RWPE1 (cell line): ENCODE measurements at regions not wholly inside any gene's neighbourhood (a gene's known extent, or its start where the extent isn't known, plus 50 kb on each side); places are given as distances from the start of the nearest gene placed in this dataset.
A peak's percentile ranks its signal among the peaks of the same experiment; 100 is the strongest.

Experiments used
- CTCF ChIA-PET: fragments of 350-600 bp; sonication (Branson Sonifier 250); formaldehyde crosslinking; extraction: SDS; loops from one replicate; lab custom pipeline; 2021; lab: Yijun Ruan, JAX
- POLR2A ChIA-PET: fragments of 400-600 bp; formaldehyde crosslinking; extraction: SDS; loops from one replicate; lab custom pipeline; 2020; ENCODE audit warnings: antibody characterized with exemption; ENCODE audit not compliant: low non-redundant PET; lab: Yijun Ruan, JAX
- DNase-seq: peaks from one replicate; pipeline ENCODE4 v3.0.0; 2012; ENCODE audit warnings: low spot score
- H3K27ac ChIP-seq: fragments of 450-650 bp; 2 replicates; pipeline ENCODE4 v1.5.1; 2017
- CTCF ChIP-seq: fragments of 450-650 bp; conservative IDR thresholded peaks from 2 replicates; pipeline ENCODE4 v1.5.1; 2017; ENCODE audit warnings: low read depth, mild to moderate bottlenecking

- no peak overlapping the region for H3K27ac ChIP-seq
- no peak for DNase-seq
- ChIA-PET CTCF (no interaction called here), POLR2A (no interaction called here)
- TF ChIP-seq CTCF, result no peak
Observed at GRCh38 chr12:71019282-71019831, 98.8 kb upstream of the PTPRR start.

DNA sequence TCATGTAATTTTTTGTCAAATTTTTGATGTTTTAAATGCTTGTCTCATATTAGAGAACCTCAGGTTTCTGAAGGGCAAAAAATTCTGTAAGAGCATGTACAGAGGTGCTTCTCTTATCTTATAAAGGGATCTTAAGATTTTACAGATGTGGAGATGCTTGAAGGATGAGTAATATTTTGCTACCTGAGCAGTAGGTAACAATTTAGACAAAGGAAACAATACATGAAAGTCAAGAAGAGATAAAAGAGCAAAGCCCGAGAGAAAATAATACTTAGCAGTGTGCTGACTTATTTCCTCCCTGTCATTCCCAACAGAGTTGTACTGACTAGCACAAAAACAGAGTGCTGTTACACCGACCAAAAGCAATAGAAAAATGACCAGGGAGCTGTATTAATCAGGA lies 98.1 kb upstream of the PTPRR start:
- ChIA-PET CTCF (no interaction called here), POLR2A (no interaction called here)
- no peak overlapping the region for H3K27ac ChIP-seq
- DNase-seq, result no peak
- no peak for TF ChIP-seq CTCF

DNA sequence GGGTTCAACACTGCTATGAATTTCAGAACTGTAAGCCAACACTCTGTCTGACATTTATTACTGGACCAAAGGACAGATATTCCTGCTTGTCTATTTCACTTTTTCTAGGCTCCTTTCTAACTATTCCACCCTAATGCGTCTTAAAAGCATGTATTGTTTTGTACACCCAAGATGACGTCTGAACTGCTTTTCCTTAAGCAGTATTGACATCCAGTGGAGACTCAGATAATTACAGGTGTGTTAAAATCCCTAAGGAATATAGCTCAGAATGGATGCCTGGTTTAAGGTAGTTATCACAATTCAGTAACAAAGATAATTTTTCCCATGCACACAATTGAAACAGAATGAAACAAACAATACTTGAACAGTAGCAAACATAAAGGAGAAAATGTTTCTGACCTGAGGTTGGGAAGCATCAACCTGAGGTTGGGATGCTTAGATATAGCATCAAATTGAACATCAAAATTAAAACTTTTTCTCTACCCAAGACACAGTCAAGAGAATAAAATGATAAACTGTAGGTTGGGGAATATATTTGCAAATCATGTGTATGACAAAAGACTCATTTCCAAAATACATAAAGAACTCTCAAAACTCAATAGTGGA lies 93.7 kb upstream of the PTPRR start:
- ChIA-PET CTCF (interaction anchor here (0.6 to 1.1 kb wide), 2 partner anchors 282 to 321 kb away, joined by 3 read pairs; no protein-coding TSS in a partner anchor), POLR2A (no interaction called here)
- TF ChIP-seq CTCF, result peak; percentile 69
- no peak overlapping the region for H3K27ac ChIP-seq
- DNase-seq, result peak; percentile 31

DNA sequence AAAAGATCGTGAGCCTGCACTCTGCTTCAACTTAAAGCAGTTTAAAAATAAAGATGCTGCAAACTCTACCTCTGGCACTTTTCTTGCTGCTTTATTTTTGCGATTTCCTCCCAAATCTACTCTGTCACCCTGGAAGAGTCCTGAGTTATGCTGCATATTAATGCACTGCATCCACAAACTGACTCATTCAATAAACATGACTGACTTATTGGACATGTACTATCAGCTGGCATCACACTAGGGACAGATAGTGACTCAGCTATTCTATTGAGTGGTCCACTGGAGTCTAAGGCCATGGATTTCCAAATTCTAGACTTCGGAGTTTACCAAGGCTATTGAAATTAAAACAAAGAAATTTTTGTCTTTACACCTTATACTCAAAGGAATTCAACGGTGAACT lies 90.7 kb upstream of the PTPRR start:
- ChIA-PET CTCF (no interaction called here), POLR2A (no interaction called here)
- no peak for TF ChIP-seq CTCF
- no peak for DNase-seq
- H3K27ac ChIP-seq, result no peak overlapping the region

DNA sequence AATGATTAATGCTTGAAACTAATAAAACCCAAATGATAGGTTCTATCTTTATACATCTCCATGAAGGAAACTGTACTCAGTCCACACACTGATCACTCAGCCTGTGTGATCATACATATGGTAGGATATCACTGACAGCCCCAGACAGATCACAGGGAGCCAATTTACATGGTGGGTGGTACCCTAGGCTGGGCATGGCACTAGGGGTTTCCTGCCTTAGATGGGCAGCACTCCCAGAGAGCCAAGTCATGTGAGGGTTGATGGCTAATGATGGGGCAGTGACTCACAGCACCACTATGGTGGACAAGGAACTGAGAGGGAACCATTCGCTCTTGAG lies 89.6 kb upstream of the PTPRR start:
- H3K27ac ChIP-seq, result no peak overlapping the region
- ChIA-PET CTCF (no interaction called here), POLR2A (no interaction called here)
- no peak for TF ChIP-seq CTCF
- DNase-seq, result no peak

DNA sequence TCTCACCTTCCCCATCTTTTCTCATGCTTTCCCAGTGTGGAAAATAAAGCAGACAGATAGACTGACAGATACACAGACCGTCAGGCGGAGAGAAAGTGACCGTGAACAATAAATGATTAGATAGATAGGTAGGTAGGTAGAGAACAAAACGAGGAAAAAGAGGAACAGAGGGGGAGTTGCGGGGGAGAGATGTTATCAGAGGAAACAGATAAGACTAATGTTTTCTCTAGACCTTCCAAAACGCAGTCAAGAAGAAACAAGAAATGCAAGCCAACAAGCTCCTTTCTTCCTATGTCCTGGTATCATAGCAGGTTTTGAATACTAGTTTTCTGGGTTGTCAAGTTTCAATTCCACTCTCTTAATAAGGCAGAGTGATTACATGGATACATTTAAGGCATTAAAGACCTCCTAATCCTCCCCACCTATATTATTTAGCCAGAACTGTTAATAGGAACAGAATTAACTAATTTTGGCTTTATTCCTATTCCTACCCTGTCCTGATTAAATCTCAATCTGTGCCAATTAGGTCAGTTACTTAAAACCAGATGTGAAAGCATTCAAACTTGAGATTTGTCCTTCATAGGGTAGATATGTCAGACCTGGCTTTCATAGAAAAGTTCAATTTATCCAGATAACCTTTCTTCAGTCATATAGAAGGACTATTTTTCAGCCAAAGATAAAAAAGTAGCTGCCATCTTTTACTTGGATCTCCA lies 89.0 kb upstream of the PTPRR start:
- H3K27ac ChIP-seq, result no peak overlapping the region
- DNase-seq, result no peak
- ChIA-PET POLR2A (no interaction called here), CTCF (no interaction called here)
- no peak for TF ChIP-seq CTCF
